ENCODE measurements at regions not wholly inside any gene's neighbourhood (a gene's known extent, or its start where the extent isn't known, plus 50 kb on each side); places are given as distances from the start of the nearest gene placed in this dataset.

- intact Hi-C loops (cut with micrococcal nuclease) (loop anchor here (5.0 to 10.0 kb wide), 2 partner anchors 102 to 651 kb away; no protein-coding TSS in a partner anchor), dilution Hi-C loops (cut with MboI; ENCODE audit: extremely low pct_ligation_motif_present, low sequenced_read_pairs) (no loop called here)
- H3K4me1 ChIP-seq (ENCODE audit: control insufficient read depth, extremely low read depth, insufficient read depth, low read length) = peaks cover 29% of the 10 kb centered on the region
- no peak overlapping the region for H3K27ac ChIP-seq (ENCODE audit: insufficient read depth, low read depth, low read length)
- no peaks in the 10 kb centered on the region for H4K20me1 ChIP-seq (replicated peaks; ENCODE audit: control insufficient read depth, extremely low read depth, insufficient read depth, low read length)
- no peaks in the 10 kb centered on the region for H3K79me2 ChIP-seq (ENCODE audit: control insufficient read depth, insufficient read depth, low read length)
- no peaks in the 10 kb centered on the region for H3K27me3 ChIP-seq (ENCODE audit: control insufficient read depth in 2 of 2, insufficient read depth in 2 of 2, low read length in 2 of 2)
- BruUV-seq (replicated peaks) = no TSS peak
- H3K36me3 ChIP-seq (ENCODE audit: control insufficient read depth in 2 of 2, extremely low read depth in 1 of 2, insufficient read depth in 2 of 2, low read length in 2 of 2) = no peaks in the 10 kb centered on the region
- no peak for FAIRE-seq
- no peak for DNase-seq (ENCODE audit: low read depth, low spot score)
- H3K9ac ChIP-seq (replicated peaks; ENCODE audit: extremely low read depth, insufficient read depth, low read length) = no peak overlapping the region
- ChIA-PET CTCF (no interaction called here), POLR2A (no interaction called here)
- H3K9me1 ChIP-seq (replicated peaks; ENCODE audit: control insufficient read depth, extremely low read depth, insufficient read depth, low read length) = no peaks in the 10 kb centered on the region
- no peak overlapping the region for H3K4me3 ChIP-seq (replicated peaks in 1 of 3; ENCODE audit: insufficient read depth in 1 of 3, low read depth in 1 of 3, low read length in 3 of 3)
- TF ChIP-seq MYC (IDR thresholded peaks at IDR 0.05; ENCODE audit: low read depth, low read length) (no peak), FOS (IDR thresholded peaks at IDR 0.05; ENCODE audit: borderline replicate concordance, insufficient read depth, low read length) (no peak), JUN (IDR thresholded peaks at IDR 0.05; ENCODE audit: borderline replicate concordance, insufficient read depth, insufficient read length, low read depth) (no peak), POLR2A (IDR thresholded peaks at IDR 0.05; ENCODE audit: low read depth, low read length) (no peak), MAX (IDR thresholded peaks at IDR 0.05; ENCODE audit: insufficient read depth, insufficient read length) (no peak), CTCF (IDR thresholded peaks at IDR 0.05; ENCODE audit: extremely low read depth in 1 of 2, insufficient read depth in 1 of 2, low read depth in 1 of 2, low read length in 2 of 2) (no peak), POLR2AphosphoS5 (IDR thresholded peaks at IDR 0.05; ENCODE audit: insufficient read depth, low read depth, low read length) (no peak), GATA2 (IDR thresholded peaks at IDR 0.05; ENCODE audit: insufficient read depth, insufficient read length, low read depth, low read length) (no peak), EZH2 (IDR thresholded peaks at IDR 0.05; ENCODE audit: borderline replicate concordance, low read depth, low read length, severe bottlenecking) (no peak)
- H3K4me2 ChIP-seq (ENCODE audit: insufficient read depth, low read length) = no peak overlapping the region
- no peak overlapping the region for H2AFZ ChIP-seq (ENCODE audit: low read depth, low read length)
- no peaks in the 10 kb centered on the region for H3K9me3 ChIP-seq (replicated peaks; ENCODE audit: control insufficient read depth, insufficient read depth, low read length)
Observed at GRCh38 chr5:125555591-125555990, 809.2 kb upstream of the ZNF608 start.

Data from endothelial cell of umbilical vein (primary cell).